ENCODE measurements at regions not wholly inside any gene's neighbourhood (a gene's known extent, or its start where the extent isn't known, plus 50 kb on each side); places are given as distances from the start of the nearest gene placed in this dataset.

GRCh38 chr12:98446060-98446459 lies 69.3 kb upstream of the TMPO start:
- H3K79me2 ChIP-seq (replicated peaks; ENCODE audit: insufficient read depth, low read length) = no peaks in the 10 kb centered on the region
- H2AFZ ChIP-seq (ENCODE audit: low read depth, low read length) = no peak overlapping the region
- no peak overlapping the region for H3K9ac ChIP-seq (ENCODE audit: low read length)
- no peak overlapping the region for H3K4me3 ChIP-seq (ENCODE audit: low read length)
- no peaks in the 10 kb centered on the region for H3K9me3 ChIP-seq (ENCODE audit: low read length)
- TF ChIP-seq RAD21 (conservative IDR thresholded peaks at IDR 0.05) (no peak), SMC3 (conservative IDR thresholded peaks at IDR 0.05; ENCODE audit: poor library complexity) (no peak), EZH2 (IDR thresholded peaks at IDR 0.05; ENCODE audit: borderline replicate concordance, insufficient read depth, low read length, poor library complexity, severe bottlenecking) (no peak)
- no peak overlapping the region for H3K27ac ChIP-seq (ENCODE audit: low read length)
- no peaks in the 10 kb centered on the region for H4K20me1 ChIP-seq (ENCODE audit: insufficient read depth)
- no peaks in the 10 kb centered on the region for H3K9me2 ChIP-seq (ENCODE audit: insufficient read depth, low read length)
- H3F3A ChIP-seq (ENCODE audit: insufficient read depth, low read length, poor library complexity, severe bottlenecking) = no peaks in the 10 kb centered on the region
- H3K27me3 ChIP-seq (ENCODE audit: insufficient read depth, low read depth, low read length) = no peaks in the 10 kb centered on the region
- H3K36me3 ChIP-seq (ENCODE audit: insufficient read depth, low read length) = no peaks in the 10 kb centered on the region
- H3K4me2 ChIP-seq (ENCODE audit: low read length) = no peak overlapping the region

- Histone ChIP-seq H3K27me3 (ENCODE audit: insufficient read depth, low read depth, low read length) (no peaks in the 10 kb centered on the region), H3K4me2 (ENCODE audit: low read length) (no peak overlapping the region), H3K9me2 (ENCODE audit: insufficient read depth, low read length) (no peaks in the 10 kb centered on the region), H3K9ac (ENCODE audit: low read length) (no peak overlapping the region), H2AFZ (ENCODE audit: low read depth, low read length) (no peak overlapping the region), H3K9me3 (ENCODE audit: low read length) (no peaks in the 10 kb centered on the region), H3K36me3 (ENCODE audit: insufficient read depth, low read length) (no peaks in the 10 kb centered on the region), H3K79me2 (replicated peaks; ENCODE audit: insufficient read depth, low read length) (no peaks in the 10 kb centered on the region), H3K4me3 (ENCODE audit: low read length) (no peak overlapping the region), H3F3A (ENCODE audit: insufficient read depth, low read length, poor library complexity, severe bottlenecking) (no peaks in the 10 kb centered on the region), H4K20me1 (ENCODE audit: insufficient read depth) (no peaks in the 10 kb centered on the region), H3K27ac (ENCODE audit: low read length) (no peak overlapping the region)
- no peak for TF ChIP-seq RAD21 (conservative IDR thresholded peaks at IDR 0.05)
- TF ChIP-seq SMC3 (conservative IDR thresholded peaks at IDR 0.05; ENCODE audit: poor library complexity) = no peak
- TF ChIP-seq EZH2 (IDR thresholded peaks at IDR 0.05; ENCODE audit: borderline replicate concordance, insufficient read depth, low read length, poor library complexity, severe bottlenecking) = no peak
- no peak for TF ChIP-seq REST (IDR thresholded peaks at IDR 0.05; ENCODE audit: borderline replicate concordance)
- no peak for TF ChIP-seq MXI1 (conservative IDR thresholded peaks at IDR 0.05; ENCODE audit: poor library complexity, severe bottlenecking)
- TF ChIP-seq TAF1 (IDR thresholded peaks at IDR 0.05; ENCODE audit: low read depth) = no peak
- TF ChIP-seq EP300 (conservative IDR thresholded peaks at IDR 0.05; ENCODE audit: poor library complexity, severe bottlenecking) = no peak
- no peak for TF ChIP-seq CTCF (IDR thresholded peaks at IDR 0.05; ENCODE audit: poor library complexity, severe bottlenecking)
- TF ChIP-seq POLR2AphosphoS5 (IDR thresholded peaks at IDR 0.05) = no peak
Measured at GRCh38 chr12:98446682-98447081, 68.7 kb upstream of the TMPO start.

- Histone ChIP-seq H3K36me3 (ENCODE audit: insufficient read depth, low read length) (no peaks in the 10 kb centered on the region), H4K20me1 (ENCODE audit: insufficient read depth) (no peaks in the 10 kb centered on the region), H3K9me2 (ENCODE audit: insufficient read depth, low read length) (no peaks in the 10 kb centered on the region), H2AFZ (ENCODE audit: low read depth, low read length) (no peak overlapping the region), H3K4me2 (ENCODE audit: low read length) (no peak overlapping the region), H3K27me3 (ENCODE audit: insufficient read depth, low read depth, low read length) (no peaks in the 10 kb centered on the region), H3K9me3 (ENCODE audit: low read length) (no peaks in the 10 kb centered on the region), H3K9ac (ENCODE audit: low read length) (no peak overlapping the region), H3F3A (ENCODE audit: insufficient read depth, low read length, poor library complexity, severe bottlenecking) (no peaks in the 10 kb centered on the region), H3K4me3 (ENCODE audit: low read length) (no peak overlapping the region), H3K79me2 (replicated peaks; ENCODE audit: insufficient read depth, low read length) (no peaks in the 10 kb centered on the region), H3K27ac (ENCODE audit: low read length) (no peak overlapping the region)
- TF ChIP-seq POLR2AphosphoS5 (IDR thresholded peaks at IDR 0.05) (no peak), TAF1 (IDR thresholded peaks at IDR 0.05; ENCODE audit: low read depth) (no peak), CTCF (IDR thresholded peaks at IDR 0.05; ENCODE audit: poor library complexity, severe bottlenecking) (no peak), MXI1 (conservative IDR thresholded peaks at IDR 0.05; ENCODE audit: poor library complexity, severe bottlenecking) (no peak), EP300 (conservative IDR thresholded peaks at IDR 0.05; ENCODE audit: poor library complexity, severe bottlenecking) (no peak)
Measured at GRCh38 chr12:98449584-98449983, 65.8 kb upstream of the TMPO start.

Measured in neural cell (in vitro differentiated cells).